Natural killer cell (primary cell): ENCODE measurements at regions not wholly inside any gene's neighbourhood (a gene's known extent, or its start where the extent isn't known, plus 50 kb on each side); places are given as distances from the start of the nearest gene placed in this dataset.

ENCODE experiments used
- ATAC-seq, 3 donors: fragments of 150-1000 bp in 2 of 3; fragments of 200-7000 bp in 1 of 3; cut with Tn5 transposase; 1 replicate in 1 of 3; 2 replicates in 2 of 3; pipeline ENCODE4 v1.10.0; 2021; ENCODE audit warnings: mild to moderate bottlenecking in 2 of 3, moderate library complexity in 2 of 3
- DNase-seq, 2 donors: peaks; one replicate each; pipeline versions ENCODE4 v3.0.0 to v3.0.0-alpha.2; 2013 to 2021; ENCODE audit warnings: mixed read lengths in 1 of 2
- H3K27ac ChIP-seq: one replicate; pipeline ENCODE4 v1.5.1; 2013; ENCODE audit warnings: mild to moderate bottlenecking, low read length
- H3K27me3 ChIP-seq: one replicate; pipeline ENCODE4 v1.6.1; 2013; ENCODE audit warnings: low read length; ENCODE audit not compliant: control insufficient read depth, insufficient read depth
- H3K36me3 ChIP-seq: one replicate; pipeline ENCODE4 v1.6.1; 2013; ENCODE audit warnings: low read length; ENCODE audit not compliant: control insufficient read depth, insufficient read depth
- H3K4me1 ChIP-seq: one replicate; pipeline ENCODE4 v1.6.1; 2013; ENCODE audit warnings: low read length; ENCODE audit not compliant: control insufficient read depth, insufficient read depth
- H3K4me3 ChIP-seq: one replicate; pipeline ENCODE4 v1.5.1; 2013; ENCODE audit warnings: low read length
- H3K9me3 ChIP-seq: one replicate; pipeline ENCODE4 v1.6.1; 2013; ENCODE audit warnings: low read length; ENCODE audit not compliant: control insufficient read depth, insufficient read depth
- H3K27ac Mint-ChIP-seq, 2 donors: one replicate each; pipeline ENCODE4 v1.8.0; 2022; ENCODE audit warnings: mild to moderate bottlenecking in 2 of 2, mixed read lengths in 2 of 2, moderate library complexity in 1 of 2
- H3K27me3 Mint-ChIP-seq, 2 donors: one replicate each; pipeline ENCODE4 v1.8.0; 2022; ENCODE audit warnings: low read depth in 2 of 2, mixed read lengths in 2 of 2
- H3K36me3 Mint-ChIP-seq: one replicate; pipeline ENCODE4 v1.8.0; 2022; ENCODE audit warnings: mixed read lengths
- H3K4me1 Mint-ChIP-seq, 2 donors: one replicate each; pipeline ENCODE4 v1.8.0; 2022; ENCODE audit warnings: mixed read lengths in 2 of 2
- H3K4me3 Mint-ChIP-seq: one replicate; pipeline ENCODE4 v1.8.0; 2022; ENCODE audit warnings: mild to moderate bottlenecking, moderate library complexity, mixed read lengths
- H3K9me3 Mint-ChIP-seq, 2 donors: one replicate each; pipeline ENCODE4 v1.8.0; 2022; ENCODE audit warnings: mixed read lengths in 2 of 2
- CTCF ChIP-seq: fragments of 200-600 bp; IDR thresholded peaks from one replicate; pipeline ENCODE4 v1.8.0; 2022; ENCODE audit warnings: antibody characterized with exemption
- WGBS: methylation state at CpG from one replicate; pipeline ENCODE4 v1.1.7; 2013; ENCODE audit warnings: missing lambda C conversion rate; ENCODE audit not compliant: insufficient coverage; 5-methylcytosine and 5-hydroxymethylcytosine counted together
- intact Hi-C: fragments of 100-400 bp; cut with micrococcal nuclease; formaldehyde crosslinking; loops from one replicate; pipeline ENCODE4 v1.14.2; 2022

GRCh38 chr13:103839460-103839859 is 773.2 kb upstream of the SLC10A2 start:
- peaks cover 3 to 5% of the 10 kb centered on the region in 2 donors for H3K9me3 Mint-ChIP-seq
- WGBS, result 96% methylated on average over 3 of the region's 3 CpGs
- H3K36me3 Mint-ChIP-seq, result no peaks in the 10 kb centered on the region
- no peak for TF ChIP-seq CTCF
- DNase-seq (no peak), ATAC-seq (no peak)
- no peaks in the 10 kb centered on the region for H3K9me3 ChIP-seq
- H3K36me3 ChIP-seq, result no peaks in the 10 kb centered on the region
- H3K27ac ChIP-seq, result no peak overlapping the region
- no peak overlapping the region for H3K4me3 ChIP-seq
- intact Hi-C loops, result no loop called here
- no peaks in the 10 kb centered on the region for H3K4me1 ChIP-seq
- H3K27me3 ChIP-seq, result no peaks in the 10 kb centered on the region
- no peak overlapping the region for H3K27ac Mint-ChIP-seq
- no peaks in the 10 kb centered on the region for H3K4me1 Mint-ChIP-seq
- H3K27me3 Mint-ChIP-seq, result no peaks in the 10 kb centered on the region
- H3K4me3 Mint-ChIP-seq, result no peak overlapping the region

DNA sequence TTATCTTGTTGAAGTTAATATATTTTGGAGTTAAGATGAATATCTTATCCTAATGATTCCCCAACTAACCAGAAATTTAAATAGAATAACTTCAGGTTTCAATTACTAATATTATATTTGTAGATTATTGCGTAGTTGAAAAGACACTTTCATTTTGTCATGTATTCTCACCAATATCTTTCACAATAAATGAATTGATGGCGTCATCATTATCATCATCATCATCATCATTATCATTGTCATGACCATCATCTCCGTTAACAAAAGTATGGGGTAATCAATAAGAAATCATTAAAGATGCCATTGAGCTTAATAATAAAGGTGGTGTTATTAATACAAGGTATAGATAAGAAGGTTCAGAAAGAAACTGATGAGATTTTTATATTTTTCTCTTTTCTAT is 768.8 kb upstream of the SLC10A2 start:
- H3K4me3 Mint-ChIP-seq, result no peak overlapping the region
- ATAC-seq, result no peak
- Histone ChIP-seq H3K36me3 (no peaks in the 10 kb centered on the region), H3K27me3 (no peaks in the 10 kb centered on the region), H3K9me3 (peaks cover 6% of the 10 kb centered on the region), H3K4me1 (no peaks in the 10 kb centered on the region), H3K4me3 (no peak overlapping the region), H3K27ac (no peak overlapping the region)
- no peak overlapping the region for H3K27ac Mint-ChIP-seq
- DNase-seq, result no peak
- no CpG with 5 or more reads among the region's 3 CpGs for WGBS
- H3K4me1 Mint-ChIP-seq, result no peaks in the 10 kb centered on the region
- H3K27me3 Mint-ChIP-seq, result no peaks in the 10 kb centered on the region
- H3K36me3 Mint-ChIP-seq, result no peaks in the 10 kb centered on the region
- peaks cover 9 to 14% of the 10 kb centered on the region in 2 donors for H3K9me3 Mint-ChIP-seq
- intact Hi-C loops, result no loop called here
- no peak for TF ChIP-seq CTCF

GRCh38 chr13:103833294-103833852 is 767.2 kb upstream of the SLC10A2 start:
- ATAC-seq, result no peak
- Mint-ChIP-seq H3K4me3 (no peak overlapping the region), H3K27ac (no peak overlapping the region), H3K4me1 (no peaks in the 10 kb centered on the region), H3K9me3 (peaks cover 11 to 19% of the 10 kb centered on the region in 2 donors), H3K27me3 (no peaks in the 10 kb centered on the region), H3K36me3 (no peaks in the 10 kb centered on the region)
- H3K4me3 ChIP-seq, result no peak overlapping the region
- TF ChIP-seq CTCF, result no peak
- no peaks in the 10 kb centered on the region for H3K27me3 ChIP-seq
- H3K9me3 ChIP-seq, result peaks cover 18% of the 10 kb centered on the region
- H3K4me1 ChIP-seq, result no peaks in the 10 kb centered on the region
- intact Hi-C loops, result no loop called here
- DNase-seq, result no peak
- 71% methylated on average over 2 of the region's 2 CpGs for WGBS
- no peak overlapping the region for H3K27ac ChIP-seq
- H3K36me3 ChIP-seq, result no peaks in the 10 kb centered on the region

- Histone ChIP-seq H3K9me3 (peaks cover 4% of the 10 kb centered on the region), H3K27me3 (no peaks in the 10 kb centered on the region), H3K36me3 (no peaks in the 10 kb centered on the region), H3K4me1 (no peaks in the 10 kb centered on the region), H3K4me3 (no peak overlapping the region), H3K27ac (no peak overlapping the region)
- TF ChIP-seq CTCF, result no peak
- peaks cover 10 to 18% of the 10 kb centered on the region in 2 donors for H3K9me3 Mint-ChIP-seq
- no peaks in the 10 kb centered on the region for H3K4me1 Mint-ChIP-seq
- H3K27ac Mint-ChIP-seq, result no peak overlapping the region
- 76% methylated on average over 4 of the region's 4 CpGs for WGBS
- no peak for DNase-seq
- no peaks in the 10 kb centered on the region for H3K27me3 Mint-ChIP-seq
- ATAC-seq, result no peak
- intact Hi-C loops, result no loop called here
- no peak overlapping the region for H3K4me3 Mint-ChIP-seq
- H3K36me3 Mint-ChIP-seq, result no peaks in the 10 kb centered on the region
Observed at GRCh38 chr13:103815619-103816018, 749.4 kb upstream of the SLC10A2 start.
